Mesodermal cell (in vitro differentiated cells): ENCODE measurements at regions not wholly inside any gene's neighbourhood (a gene's known extent, or its start where the extent isn't known, plus 50 kb on each side); places are given as distances from the start of the nearest gene placed in this dataset.

Experiments
- H3K27ac ChIP-seq: 2 replicates; pipeline ENCODE4 v1.7.0; 2013; ENCODE audit warnings: mild to moderate bottlenecking, low read depth, low read length, moderate library complexity; ENCODE audit not compliant: severe bottlenecking
- H3K36me3 ChIP-seq: 2 replicates; pipeline ENCODE4 v1.7.1; 2013; ENCODE audit warnings: mild to moderate bottlenecking, low read length, moderate library complexity; ENCODE audit not compliant: control insufficient read depth, insufficient read depth
- H3K4me1 ChIP-seq: one replicate; pipeline ENCODE4 v1.7.1; 2013; ENCODE audit warnings: mild to moderate bottlenecking, low read length; ENCODE audit not compliant: insufficient read depth, control insufficient read depth, poor library complexity, severe bottlenecking
- H3K4me3 ChIP-seq: 2 replicates; pipeline ENCODE4 v1.7.0; 2013; ENCODE audit warnings: low read length, control low read depth, mild to moderate bottlenecking; ENCODE audit not compliant: insufficient read depth, poor library complexity, severe bottlenecking; ENCODE audit errors: extremely low read depth
- H3K9me3 ChIP-seq: 2 replicates; pipeline ENCODE4 v1.7.1; 2013; ENCODE audit warnings: mild to moderate bottlenecking, low read length, moderate library complexity; ENCODE audit not compliant: control insufficient read depth
- WGBS, 2 experiments: methylation state at CpG; one replicate each; pipeline ENCODE4 v1.1.5; 2013; ENCODE audit warnings: missing lambda C conversion rate in 2 of 2; ENCODE audit not compliant: insufficient coverage in 2 of 2; 5-methylcytosine and 5-hydroxymethylcytosine counted together

DNA sequence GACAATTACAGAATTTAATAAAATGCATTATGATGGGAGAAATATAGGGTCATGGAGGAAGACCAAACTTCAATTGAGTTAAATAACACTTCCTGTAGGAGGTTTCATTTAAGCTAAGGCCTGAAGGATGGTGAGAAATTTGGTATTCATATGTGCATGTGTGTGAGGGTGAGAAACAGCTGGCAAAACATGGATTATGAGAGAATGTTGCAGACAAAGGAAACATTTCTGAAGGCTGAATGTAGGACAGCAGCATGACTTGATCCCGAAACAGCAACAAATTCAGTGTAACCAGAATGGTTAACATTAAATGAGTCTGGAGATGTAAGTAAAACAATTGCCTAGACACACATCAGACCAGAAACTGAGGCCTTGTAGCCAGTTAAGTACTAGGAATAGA lies 630.8 kb downstream of the NR4A2 start:
- Histone ChIP-seq H3K36me3 (no peaks in the 10 kb centered on the region), H3K4me1 (no peaks in the 10 kb centered on the region), H3K27ac (no peak overlapping the region), H3K9me3 (no peaks in the 10 kb centered on the region), H3K4me3 (no peak overlapping the region)
- no CpG with 5 or more reads among the region's 1 CpG for WGBS, 2 experiments

DNA sequence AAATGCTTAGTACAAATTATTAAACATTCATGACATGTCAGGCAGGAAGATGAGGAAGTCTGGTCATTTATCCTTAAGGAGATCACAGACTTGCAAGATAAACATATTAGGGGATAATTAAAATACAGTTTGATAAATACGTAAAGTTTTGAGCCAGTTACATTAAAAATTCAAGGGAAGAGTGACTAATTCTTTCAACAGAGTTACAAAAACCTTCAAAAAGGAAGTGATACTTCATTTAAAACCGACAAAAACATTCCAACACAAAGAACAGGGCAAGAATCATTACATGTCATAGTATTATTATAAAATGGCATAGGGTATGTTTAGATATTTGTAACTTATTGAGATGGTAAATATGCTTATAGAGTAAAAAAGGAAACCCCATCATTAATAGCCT lies 636.0 kb downstream of the NR4A2 start:
- no CpG with 5 or more reads among the region's 2 CpGs for WGBS, 2 experiments
- no peak overlapping the region for H3K27ac ChIP-seq
- no peak overlapping the region for H3K4me3 ChIP-seq
- H3K36me3 ChIP-seq: no peaks in the 10 kb centered on the region
- no peaks in the 10 kb centered on the region for H3K9me3 ChIP-seq
- H3K4me1 ChIP-seq: no peaks in the 10 kb centered on the region

DNA sequence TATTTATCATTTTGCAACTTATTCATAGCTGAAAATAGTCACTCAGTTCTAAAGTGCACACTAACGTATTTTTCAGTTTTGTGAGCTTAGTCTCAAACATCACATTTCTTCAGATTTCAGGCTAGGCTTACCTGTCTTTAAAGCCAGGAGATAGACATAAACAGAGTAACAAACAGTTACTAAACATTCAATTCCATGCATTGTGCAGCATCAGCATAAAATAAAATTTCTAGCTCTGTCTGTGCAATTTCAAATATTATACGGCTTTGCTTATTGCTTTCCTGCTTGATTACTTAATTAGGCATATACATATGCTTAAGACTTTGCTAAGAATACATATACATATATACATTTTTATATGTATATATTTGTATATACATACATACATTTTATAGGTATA lies 637.0 kb downstream of the NR4A2 start:
- no peak overlapping the region for H3K4me3 ChIP-seq
- WGBS, 2 experiments: 67 to 75% methylated on average over 1 of the region's 2 CpGs
- H3K36me3 ChIP-seq: no peaks in the 10 kb centered on the region
- no peaks in the 10 kb centered on the region for H3K9me3 ChIP-seq
- no peak overlapping the region for H3K27ac ChIP-seq
- H3K4me1 ChIP-seq: no peaks in the 10 kb centered on the region

DNA sequence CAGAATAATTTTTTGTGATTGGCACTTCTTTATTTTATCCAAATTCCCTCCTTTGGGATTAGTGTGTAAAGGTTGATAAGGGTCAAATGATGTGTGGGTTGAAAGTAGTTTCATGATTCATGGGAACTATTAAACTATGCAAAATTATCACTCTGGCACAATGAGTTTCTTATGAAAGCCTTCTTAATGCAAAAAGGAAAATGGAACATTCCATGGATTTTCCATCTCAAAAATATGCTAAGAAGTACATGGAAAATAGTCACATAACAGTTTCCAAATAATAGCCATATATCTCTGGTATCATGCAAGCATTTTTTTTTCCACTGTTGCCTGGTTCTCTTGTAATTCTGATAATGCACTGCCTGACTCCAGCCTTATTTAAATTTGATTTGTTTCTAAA lies 639.7 kb downstream of the NR4A2 start:
- Histone ChIP-seq H3K9me3 (no peaks in the 10 kb centered on the region), H3K4me1 (no peaks in the 10 kb centered on the region), H3K36me3 (no peaks in the 10 kb centered on the region), H3K27ac (no peak overlapping the region), H3K4me3 (no peak overlapping the region)

DNA sequence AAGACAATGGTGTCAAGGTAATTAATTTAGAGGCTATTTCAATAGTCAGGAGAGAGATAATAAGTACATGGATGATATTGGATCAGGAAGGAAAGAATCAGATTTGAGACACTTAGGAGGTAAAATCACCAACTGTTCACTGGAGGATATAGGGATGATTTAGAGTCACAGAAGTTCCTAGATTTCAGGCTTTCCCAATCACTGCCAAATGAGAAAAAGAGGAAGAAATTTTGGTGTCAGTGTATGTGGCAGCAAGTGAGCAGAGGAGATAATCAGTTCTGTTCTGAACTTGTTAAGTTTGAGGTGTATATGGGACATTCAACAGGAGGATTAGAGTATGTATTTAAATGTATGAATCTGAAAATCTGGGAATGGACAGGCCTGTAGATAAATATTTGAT lies 640.4 kb downstream of the NR4A2 start:
- Histone ChIP-seq H3K36me3 (no peaks in the 10 kb centered on the region), H3K4me1 (no peaks in the 10 kb centered on the region), H3K4me3 (no peak overlapping the region), H3K9me3 (no peaks in the 10 kb centered on the region), H3K27ac (no peak overlapping the region)

DNA sequence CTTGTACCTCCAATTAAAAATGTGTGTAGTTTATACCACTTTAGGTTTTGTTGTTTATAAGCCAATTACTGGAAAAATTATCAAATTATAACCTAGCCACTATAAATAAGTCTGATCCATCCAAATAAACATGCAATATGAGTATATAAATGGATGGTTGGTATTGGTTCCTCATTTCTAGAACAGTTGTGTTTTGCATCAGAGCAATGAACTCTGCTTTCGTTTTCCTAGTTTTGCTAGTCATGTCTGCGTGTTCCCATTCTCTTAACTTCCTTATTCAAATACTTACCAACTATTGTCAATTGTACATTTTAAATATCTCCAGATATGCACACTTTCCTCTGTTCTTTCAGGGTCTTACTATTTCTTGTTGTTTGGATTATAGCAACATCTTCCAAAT lies 641.7 kb downstream of the NR4A2 start:
- WGBS, 2 experiments: 90% methylated on average over 2 of the region's 2 CpGs; no CpG with 5 or more reads in 1 of the 2 experiments
- Histone ChIP-seq H3K4me3 (no peak overlapping the region), H3K4me1 (no peaks in the 10 kb centered on the region), H3K27ac (no peak overlapping the region), H3K9me3 (no peaks in the 10 kb centered on the region), H3K36me3 (no peaks in the 10 kb centered on the region)

DNA sequence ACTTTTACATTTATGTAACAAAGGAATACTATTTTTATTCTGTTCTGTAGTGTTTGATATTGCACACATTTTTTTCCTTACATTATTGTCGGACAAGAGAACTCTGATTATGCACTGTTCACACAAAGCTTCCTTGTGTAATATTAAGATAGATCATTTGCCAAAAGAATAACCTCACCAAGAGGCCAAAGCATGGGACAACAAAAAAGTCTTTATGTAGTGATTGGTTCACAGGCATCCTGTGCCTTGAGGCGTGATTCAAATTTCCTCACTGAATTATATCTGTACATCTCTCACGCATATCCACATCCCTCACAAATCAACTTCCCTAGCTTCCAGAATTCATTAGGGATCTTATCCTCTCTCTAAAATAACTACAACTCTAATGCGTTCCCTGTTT lies 642.7 kb downstream of the NR4A2 start:
- no peaks in the 10 kb centered on the region for H3K36me3 ChIP-seq
- WGBS, 2 experiments: 90% methylated on average over 2 of the region's 4 CpGs; no CpG with 5 or more reads in 1 of the 2 experiments
- no peak overlapping the region for H3K4me3 ChIP-seq
- no peaks in the 10 kb centered on the region for H3K4me1 ChIP-seq
- no peak overlapping the region for H3K27ac ChIP-seq
- H3K9me3 ChIP-seq: no peaks in the 10 kb centered on the region

DNA sequence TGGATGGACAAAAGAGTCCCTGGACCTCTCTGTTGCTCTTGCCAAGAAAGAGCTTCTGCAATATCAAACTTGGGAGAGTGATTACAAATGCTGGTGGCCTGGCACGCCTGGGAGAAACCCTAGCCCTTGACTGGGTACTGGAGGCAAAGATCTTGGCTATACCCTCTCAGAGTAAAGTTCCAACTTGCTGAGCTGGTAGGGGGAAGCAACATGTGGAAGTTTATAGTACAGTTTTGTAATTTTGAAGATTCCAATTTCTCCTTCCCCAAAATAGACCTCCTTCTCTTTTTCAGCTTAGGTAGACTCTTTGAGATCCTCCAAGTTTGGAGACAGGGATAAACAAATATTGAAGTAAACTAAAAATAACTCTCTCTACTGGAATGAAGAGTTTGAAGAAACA lies 645.3 kb downstream of the NR4A2 start:
- Histone ChIP-seq H3K36me3 (no peaks in the 10 kb centered on the region), H3K27ac (no peak overlapping the region), H3K9me3 (no peaks in the 10 kb centered on the region), H3K4me3 (no peak overlapping the region), H3K4me1 (no peaks in the 10 kb centered on the region)
- 57 to 100% methylated on average over 1 of the region's 1 CpG for WGBS, 2 experiments

DNA sequence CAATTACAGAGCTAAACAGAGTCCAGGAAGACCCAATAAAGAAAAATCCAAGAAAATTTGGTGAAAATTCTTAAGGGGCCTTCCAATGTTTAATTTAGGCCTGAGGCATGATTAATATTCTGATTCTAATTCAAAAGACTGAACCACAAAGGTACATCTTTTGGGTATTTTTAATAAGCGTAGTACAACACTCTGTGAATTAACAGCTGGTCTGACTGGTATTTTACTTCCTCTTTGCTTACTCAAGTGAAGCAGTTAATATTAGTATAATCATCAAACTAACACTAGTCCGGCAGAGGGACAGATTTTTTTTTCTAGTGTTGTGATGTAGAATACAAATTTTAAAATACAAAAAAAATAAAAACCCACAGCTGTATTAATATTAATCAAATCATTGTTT lies 652.9 kb downstream of the NR4A2 start:
- no peaks in the 10 kb centered on the region for H3K9me3 ChIP-seq
- no peaks in the 10 kb centered on the region for H3K4me1 ChIP-seq
- H3K4me3 ChIP-seq: no peak overlapping the region
- no CpG with 5 or more reads among the region's 2 CpGs for whole genome bisulfite sequencing, 2 experiments
- H3K36me3 ChIP-seq: no peaks in the 10 kb centered on the region
- no peak overlapping the region for H3K27ac ChIP-seq

DNA sequence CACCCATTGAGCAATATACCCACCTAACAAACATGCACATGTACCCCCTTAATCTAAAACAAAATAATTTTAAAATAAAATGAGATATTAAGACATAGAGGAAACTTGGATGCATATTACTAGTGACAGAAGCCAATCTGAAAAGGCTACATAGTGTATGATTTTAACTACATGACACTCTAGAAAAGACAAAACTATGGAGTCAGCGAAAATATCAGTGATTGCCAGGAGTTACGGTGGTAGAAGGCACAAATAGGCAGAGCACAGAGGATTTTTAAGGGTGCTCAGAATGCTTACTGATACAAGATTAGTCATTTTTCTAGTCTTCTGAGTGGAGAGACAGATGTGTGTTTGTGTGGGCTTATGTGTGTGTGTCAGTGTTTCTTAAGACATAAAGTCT lies 656.6 kb downstream of the NR4A2 start:
- Histone ChIP-seq H3K4me3 (no peak overlapping the region), H3K4me1 (no peaks in the 10 kb centered on the region), H3K36me3 (no peaks in the 10 kb centered on the region), H3K9me3 (no peaks in the 10 kb centered on the region), H3K27ac (no peak overlapping the region)
- WGBS, 2 experiments: 100% methylated on average over 2 of the region's 2 CpGs; no CpG with 5 or more reads in 1 of the 2 experiments

DNA sequence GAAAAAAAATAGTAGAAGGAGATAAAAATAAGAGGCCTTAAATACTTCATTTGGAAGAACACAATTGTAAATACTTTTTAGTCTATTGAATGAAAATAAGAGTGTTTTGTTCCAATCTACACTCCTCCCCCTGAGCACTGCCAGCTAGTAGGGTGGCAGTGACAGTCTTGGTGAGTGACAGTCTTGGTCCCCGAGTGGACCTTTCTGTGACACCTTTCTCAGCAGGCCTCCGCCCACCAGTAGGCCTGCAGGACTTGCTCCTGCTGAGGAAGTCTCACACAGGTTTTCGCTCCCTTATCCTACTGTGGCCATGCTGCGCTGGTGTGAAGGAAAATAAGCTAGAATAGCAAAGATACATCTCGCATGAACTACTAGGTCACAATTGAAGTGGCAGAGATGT lies 666.8 kb downstream of the NR4A2 start:
- Histone ChIP-seq H3K4me1 (no peaks in the 10 kb centered on the region), H3K36me3 (no peaks in the 10 kb centered on the region), H3K4me3 (no peak overlapping the region), H3K9me3 (no peaks in the 10 kb centered on the region), H3K27ac (no peak overlapping the region)
- 85 to 95% methylated on average over 2 to 4 of the region's 5 CpGs for WGBS, 2 experiments

DNA sequence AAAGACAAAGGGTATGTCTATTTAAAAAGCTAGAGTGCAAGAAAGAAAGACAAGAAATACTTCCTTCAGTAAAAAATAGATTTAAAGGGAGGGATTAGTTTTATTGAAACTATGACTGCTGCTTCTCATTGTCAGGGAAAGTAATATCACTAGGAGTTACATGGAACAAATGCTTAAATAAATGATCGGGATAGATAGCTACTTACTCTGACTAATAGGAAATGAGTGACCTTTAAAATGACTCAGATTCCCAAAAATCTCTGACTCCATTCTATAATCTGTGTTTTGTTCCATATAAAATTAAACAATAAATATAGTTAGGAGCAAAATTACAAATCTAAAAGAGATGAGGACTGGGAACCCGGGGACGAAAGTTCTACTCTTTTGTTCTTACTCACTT lies 669.3 kb downstream of the NR4A2 start:
- no peaks in the 10 kb centered on the region for H3K4me1 ChIP-seq
- 89% methylated on average over 2 of the region's 3 CpGs; no CpG with 5 or more reads in 1 of the 2 experiments for WGBS, 2 experiments
- H3K9me3 ChIP-seq: no peaks in the 10 kb centered on the region
- H3K36me3 ChIP-seq: no peaks in the 10 kb centered on the region
- H3K4me3 ChIP-seq: no peak overlapping the region
- no peak overlapping the region for H3K27ac ChIP-seq
